ENCODE measurements at regions not wholly inside any gene's neighbourhood (a gene's known extent, or its start where the extent isn't known, plus 50 kb on each side); places are given as distances from the start of the nearest gene placed in this dataset.
"Not testable (repeated sequence)": the region's sequence is repeated elsewhere in the genome, so short reads cannot be mapped to it uniquely, and the experiment has no call there.

DNA sequence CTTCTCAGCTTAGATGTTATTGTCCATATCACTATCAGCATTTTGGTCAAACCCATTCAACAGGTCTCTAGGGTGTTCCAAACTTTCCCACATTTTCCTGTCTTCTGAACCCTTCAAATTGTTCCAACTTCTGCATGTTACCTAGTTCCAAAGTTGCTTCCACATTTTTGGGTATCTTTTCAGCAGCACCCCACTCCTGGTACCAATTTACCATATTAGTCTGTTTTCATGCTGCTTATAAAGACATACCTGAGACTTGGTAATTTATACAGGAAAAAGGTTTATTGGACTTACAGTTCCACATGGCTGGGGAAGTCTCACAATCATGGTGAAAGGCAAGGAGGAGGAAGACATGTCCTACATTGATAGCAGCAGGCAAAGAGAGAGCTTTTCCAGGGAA is 1187.6 kb downstream of the MRPL39 start:
- H3K79me1 ChIP-seq (ENCODE audit: low read depth, low read length); H4K8ac ChIP-seq (ENCODE audit: extremely low read depth, insufficient read depth, low read length); H2BK120ac ChIP-seq (replicated peaks; ENCODE audit: low read depth, low read length); DNase-seq (ENCODE audit: low read depth in 1 of 2, low spot score in 2 of 2); H3K14ac ChIP-seq (ENCODE audit: insufficient read length); H2AFZ ChIP-seq (ENCODE audit: low read length); H3K56ac ChIP-seq (replicated peaks; ENCODE audit: insufficient read length, low read depth, low read length); H4K91ac ChIP-seq (replicated peaks; ENCODE audit: insufficient read length, low read length); H2BK20ac ChIP-seq (ENCODE audit: low read length); H3K23me2 ChIP-seq (ENCODE audit: low read depth, low read length); H3K79me2 ChIP-seq (ENCODE audit: control insufficient read depth in 1 of 2, insufficient read depth in 2 of 2, low read length in 2 of 2); H2BK15ac ChIP-seq (ENCODE audit: low read length); H3K27ac ChIP-seq (ENCODE audit: low read depth, low read length); H2BK12ac ChIP-seq (ENCODE audit: low read depth, low read length); POLR2A ChIA-PET (ENCODE audit: partially characterized antibody); H3K23ac ChIP-seq (ENCODE audit: insufficient read length); H3K9ac ChIP-seq (replicated peaks in 1 of 4; ENCODE audit: extremely low read depth in 1 of 4, low read depth in 3 of 4, low read length in 3 of 4); H2AK5ac ChIP-seq (ENCODE audit: low read depth, low read length); H2BK5ac ChIP-seq (ENCODE audit: low read depth, low read length); H3K18ac ChIP-seq (ENCODE audit: extremely low read depth, low read length); H3K4me2 ChIP-seq (ENCODE audit: insufficient read depth in 1 of 2, low read depth in 2 of 2, low read length in 2 of 2); H3K4me3 ChIP-seq (ENCODE audit: extremely low read depth in 1 of 4, insufficient read depth in 2 of 4, low read depth in 3 of 4, low read length in 4 of 4); H4K20me1 ChIP-seq (replicated peaks in 1 of 2; ENCODE audit: control insufficient read depth in 1 of 2, insufficient read depth in 2 of 2, low read length in 2 of 2); FAIRE-seq; H3K4me1 ChIP-seq (replicated peaks in 1 of 4; ENCODE audit: control insufficient read depth in 3 of 4, insufficient read depth in 4 of 4, low read length in 3 of 4); H3K27me3 ChIP-seq (replicated peaks in 1 of 4; ENCODE audit: control insufficient read depth in 3 of 4, extremely low read depth in 1 of 4, insufficient read depth in 3 of 4, low read length in 3 of 4); CTCF ChIA-PET (ENCODE audit: partially characterized antibody); H3K36me3 ChIP-seq (ENCODE audit: control insufficient read depth in 2 of 4, insufficient read depth in 4 of 4, low read length in 3 of 4); H3K4ac ChIP-seq (replicated peaks; ENCODE audit: insufficient read length, low read depth, low read length); H4K5ac ChIP-seq (ENCODE audit: insufficient read length, low read depth, low read length): not testable (repeated sequence)
- H3K9me3 ChIP-seq (ENCODE audit: insufficient read depth in 2 of 2, low read depth in 1 of 2, low read length in 1 of 2): peaks cover 33 to 47% of the 10 kb centered on the region in 2 experiments
